Suprapubic skin (tissue), 4 donors: ENCODE measurements at regions not wholly inside any gene's neighbourhood (a gene's known extent, or its start where the extent isn't known, plus 50 kb on each side); places are given as distances from the start of the nearest gene placed in this dataset.

Experiments used
- CTCF ChIP-seq, 2 donors: fragments of 200-600 bp in 1 of 2; fragments of 450-650 bp in 1 of 2; sonication (generic) in 1 of 2; IDR thresholded peaks; one replicate each; pipeline ENCODE4 v1.5.1; 2016 to 2019; ENCODE audit warnings: antibody characterized with exemption in 2 of 2, mild to moderate bottlenecking in 1 of 2, moderate library complexity in 1 of 2
- EP300 ChIP-seq: sonication (generic); formaldehyde crosslinking; IDR thresholded peaks from one replicate; pipeline ENCODE4 v1.6.1; 2017; ENCODE audit warnings: antibody characterized with exemption
- POLR2A ChIP-seq, 2 donors: fragments of 450-650 bp; IDR thresholded peaks; one replicate each; pipeline ENCODE4 v1.6.1; 2017; ENCODE audit warnings: antibody characterized with exemption in 2 of 2, mild to moderate bottlenecking in 2 of 2, moderate library complexity in 2 of 2
- POLR2AphosphoS5 ChIP-seq, 3 donors: sonication (generic); formaldehyde crosslinking; IDR thresholded peaks; one replicate each; pipeline ENCODE4 v1.6.1; 2017; ENCODE audit warnings: antibody characterized with exemption in 3 of 3

- TF ChIP-seq CTCF (IDR thresholded peaks at IDR 0.05) = no peak
- TF ChIP-seq EP300 = no peak
- TF ChIP-seq POLR2A (IDR thresholded peaks at IDR 0.05) = no peak
- TF ChIP-seq POLR2AphosphoS5 (IDR thresholded peaks at IDR 0.05) = no peak
Measured at GRCh38 chr20:63132131-63132714, 83.7 kb downstream of the YTHDF1 start.
